ENCODE measurements at regions not wholly inside any gene's neighbourhood (a gene's known extent, or its start where the extent isn't known, plus 50 kb on each side); places are given as distances from the start of the nearest gene placed in this dataset.

DNA sequence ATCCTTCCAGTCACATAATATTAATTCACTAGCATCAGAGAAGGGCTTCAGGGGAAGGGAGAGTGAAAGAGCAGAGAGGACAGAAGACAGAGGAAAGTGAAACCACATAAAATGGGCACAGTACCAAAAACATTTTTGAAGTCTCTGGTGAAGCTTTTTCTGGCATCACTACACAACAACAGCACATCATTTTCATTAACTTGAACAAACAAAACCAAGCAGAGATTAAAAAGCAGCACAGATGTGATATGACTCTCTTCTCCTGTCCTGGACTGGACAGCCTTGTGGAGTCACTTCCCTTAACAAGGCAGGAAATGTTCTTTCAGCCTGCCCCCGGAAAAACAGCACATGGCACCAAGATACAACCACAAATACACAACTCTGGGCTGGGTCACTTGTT, 112.0 kb downstream of the TSPAN8 start:
- no peak for TF ChIP-seq NFIC (IDR thresholded peaks at IDR 0.05)
- TF ChIP-seq CREB1 (IDR thresholded peaks at IDR 0.05; ENCODE audit: low read depth), result no peak
- no peak for TF ChIP-seq TAF1 (IDR thresholded peaks at IDR 0.05; ENCODE audit: low read depth)
- TF ChIP-seq, protein P1, sequence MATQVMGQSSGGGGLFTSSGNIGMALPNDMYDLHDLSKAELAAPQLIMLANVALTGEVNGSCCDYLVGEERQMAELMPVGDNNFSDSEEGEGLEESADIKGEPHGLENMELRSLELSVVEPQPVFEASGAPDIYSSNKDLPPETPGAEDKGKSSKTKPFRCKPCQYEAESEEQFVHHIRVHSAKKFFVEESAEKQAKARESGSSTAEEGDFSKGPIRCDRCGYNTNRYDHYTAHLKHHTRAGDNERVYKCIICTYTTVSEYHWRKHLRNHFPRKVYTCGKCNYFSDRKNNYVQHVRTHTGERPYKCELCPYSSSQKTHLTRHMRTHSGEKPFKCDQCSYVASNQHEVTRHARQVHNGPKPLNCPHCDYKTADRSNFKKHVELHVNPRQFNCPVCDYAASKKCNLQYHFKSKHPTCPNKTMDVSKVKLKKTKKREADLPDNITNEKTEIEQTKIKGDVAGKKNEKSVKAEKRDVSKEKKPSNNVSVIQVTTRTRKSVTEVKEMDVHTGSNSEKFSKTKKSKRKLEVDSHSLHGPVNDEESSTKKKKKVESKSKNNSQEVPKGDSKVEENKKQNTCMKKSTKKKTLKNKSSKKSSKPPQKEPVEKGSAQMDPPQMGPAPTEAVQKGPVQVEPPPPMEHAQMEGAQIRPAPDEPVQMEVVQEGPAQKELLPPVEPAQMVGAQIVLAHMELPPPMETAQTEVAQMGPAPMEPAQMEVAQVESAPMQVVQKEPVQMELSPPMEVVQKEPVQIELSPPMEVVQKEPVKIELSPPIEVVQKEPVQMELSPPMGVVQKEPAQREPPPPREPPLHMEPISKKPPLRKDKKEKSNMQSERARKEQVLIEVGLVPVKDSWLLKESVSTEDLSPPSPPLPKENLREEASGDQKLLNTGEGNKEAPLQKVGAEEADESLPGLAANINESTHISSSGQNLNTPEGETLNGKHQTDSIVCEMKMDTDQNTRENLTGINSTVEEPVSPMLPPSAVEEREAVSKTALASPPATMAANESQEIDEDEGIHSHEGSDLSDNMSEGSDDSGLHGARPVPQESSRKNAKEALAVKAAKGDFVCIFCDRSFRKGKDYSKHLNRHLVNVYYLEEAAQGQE (IDR thresholded peaks at IDR 0.05; ENCODE audit: low read depth), result no peak
- no peak for TF ChIP-seq EGR1 (IDR thresholded peaks at IDR 0.05)
- TF ChIP-seq TEAD4 (IDR thresholded peaks at IDR 0.05), result no peak
- no peak for TF ChIP-seq FOXM1 (IDR thresholded peaks at IDR 0.05; ENCODE audit: borderline replicate concordance, low read depth)
- TF ChIP-seq EP300 (IDR thresholded peaks at IDR 0.05; ENCODE audit: borderline replicate concordance), result no peak
- TF ChIP-seq, protein P2, sequence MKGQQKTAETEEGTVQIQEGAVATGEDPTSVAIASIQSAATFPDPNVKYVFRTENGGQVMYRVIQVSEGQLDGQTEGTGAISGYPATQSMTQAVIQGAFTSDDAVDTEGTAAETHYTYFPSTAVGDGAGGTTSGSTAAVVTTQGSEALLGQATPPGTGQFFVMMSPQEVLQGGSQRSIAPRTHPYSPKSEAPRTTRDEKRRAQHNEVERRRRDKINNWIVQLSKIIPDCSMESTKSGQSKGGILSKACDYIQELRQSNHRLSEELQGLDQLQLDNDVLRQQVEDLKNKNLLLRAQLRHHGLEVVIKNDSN (IDR thresholded peaks at IDR 0.05), result no peak
- TF ChIP-seq, protein P3, sequence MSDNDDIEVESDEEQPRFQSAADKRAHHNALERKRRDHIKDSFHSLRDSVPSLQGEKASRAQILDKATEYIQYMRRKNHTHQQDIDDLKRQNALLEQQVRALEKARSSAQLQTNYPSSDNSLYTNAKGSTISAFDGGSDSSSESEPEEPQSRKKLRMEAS (IDR thresholded peaks at IDR 0.05), result no peak

All from Ishikawa (cell line).